T-helper 1 cell (primary cell): ENCODE measurements at regions not wholly inside any gene's neighbourhood (a gene's known extent, or its start where the extent isn't known, plus 50 kb on each side); places are given as distances from the start of the nearest gene placed in this dataset.

Experiments
- DNase-seq, 5 donors: peaks; one replicate each; pipeline ENCODE4 v3.0.0-alpha.2; 2012 to 2020

DNA sequence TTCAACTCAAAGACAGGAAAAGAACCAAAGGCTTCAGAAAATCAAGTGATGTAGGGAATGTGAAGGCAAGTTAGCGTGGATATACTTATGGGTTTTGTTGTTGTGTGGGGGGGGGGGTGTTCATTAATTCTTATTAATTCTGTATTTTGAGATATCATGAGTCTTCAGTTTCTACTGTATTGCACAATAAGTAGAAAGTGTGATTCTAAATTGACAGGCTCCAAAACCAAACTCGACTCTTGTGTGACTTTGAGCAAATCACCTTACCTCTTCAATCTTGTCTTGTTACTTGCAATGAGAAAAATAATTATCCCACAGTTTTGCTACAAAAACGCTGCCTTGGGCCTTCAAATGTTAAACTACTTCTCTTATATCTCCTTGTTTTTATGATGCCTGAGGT is 453.9 kb upstream of the GOT2 start:
- no peak for DNase-seq

DNA sequence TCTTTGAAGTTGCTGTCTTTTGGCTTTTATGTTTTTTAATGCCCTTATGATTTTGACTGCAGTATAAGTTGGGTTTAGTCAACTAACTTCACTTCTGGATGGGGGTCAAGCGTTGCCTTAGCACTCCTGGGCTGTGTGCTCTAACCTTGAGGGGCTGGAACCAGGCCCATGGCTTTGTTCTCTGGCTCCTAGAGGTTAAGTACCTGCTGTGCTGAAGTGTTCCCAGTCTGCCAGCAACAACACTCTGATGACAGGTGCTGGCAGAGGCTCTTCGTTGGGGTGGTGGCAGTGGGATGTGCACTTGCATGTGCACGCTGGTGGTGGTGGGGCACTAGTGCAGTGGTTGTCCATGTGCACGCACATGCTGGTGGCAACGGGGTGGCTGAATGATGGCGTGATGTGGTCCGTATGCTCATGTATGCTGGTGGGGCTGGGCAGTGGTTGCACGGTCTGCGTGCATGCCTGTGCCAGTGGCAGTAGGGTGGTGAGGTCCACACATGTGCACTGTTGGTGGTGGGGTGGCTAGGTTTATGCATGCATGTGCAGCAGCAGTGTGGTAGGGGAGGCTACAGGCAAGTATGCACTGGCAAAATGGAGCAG is 447.8 kb upstream of the GOT2 start:
- DNase-seq = no peak

DNA sequence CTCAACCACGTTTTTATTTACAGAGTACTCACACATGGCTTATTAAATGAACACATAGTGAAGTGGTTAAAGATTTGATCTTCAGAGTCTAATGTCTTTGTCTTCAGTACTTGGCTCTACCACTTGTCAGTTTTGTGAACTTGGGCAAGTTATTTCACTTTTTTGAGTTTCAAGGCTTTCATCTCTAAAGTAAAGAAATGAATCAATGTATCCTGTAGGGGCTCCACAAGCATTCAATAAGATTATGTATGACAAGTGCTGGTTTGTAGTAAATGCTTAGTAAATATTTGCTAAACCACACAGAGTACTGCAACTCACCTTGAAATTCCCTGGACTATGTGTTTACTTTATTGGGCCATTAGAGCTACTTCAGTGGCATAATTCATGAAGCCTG is 446.0 kb upstream of the GOT2 start:
- no peak for DNase-seq

DNA sequence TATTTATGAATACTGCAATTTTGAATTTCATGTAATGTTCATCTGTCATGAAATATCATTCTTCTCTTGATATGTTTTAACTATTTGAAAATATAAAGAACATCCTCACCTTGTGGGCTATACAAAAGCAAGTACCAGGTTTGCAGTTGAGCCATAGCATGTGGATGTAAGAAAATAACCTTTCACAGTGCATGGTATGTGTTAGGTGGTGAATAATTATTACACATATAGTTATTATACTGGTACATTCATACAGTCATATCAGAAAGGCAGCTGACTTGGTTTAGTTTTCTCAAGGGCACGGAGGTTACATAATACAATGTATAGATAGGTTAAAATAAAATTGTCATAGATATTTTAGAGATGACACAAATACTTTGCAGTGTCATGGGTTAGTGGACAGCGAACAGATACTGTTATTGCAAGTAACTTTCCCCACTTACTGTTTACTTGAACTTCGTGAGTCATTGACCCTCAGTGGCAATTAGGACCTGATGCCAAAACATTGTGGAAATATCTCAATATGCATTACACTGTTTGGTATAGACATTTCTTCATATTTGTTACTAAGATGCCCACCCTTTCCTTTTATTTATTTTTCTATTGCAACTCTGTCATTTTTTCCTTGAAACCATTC is 445.4 kb upstream of the GOT2 start:
- DNase-seq = no peak

DNA sequence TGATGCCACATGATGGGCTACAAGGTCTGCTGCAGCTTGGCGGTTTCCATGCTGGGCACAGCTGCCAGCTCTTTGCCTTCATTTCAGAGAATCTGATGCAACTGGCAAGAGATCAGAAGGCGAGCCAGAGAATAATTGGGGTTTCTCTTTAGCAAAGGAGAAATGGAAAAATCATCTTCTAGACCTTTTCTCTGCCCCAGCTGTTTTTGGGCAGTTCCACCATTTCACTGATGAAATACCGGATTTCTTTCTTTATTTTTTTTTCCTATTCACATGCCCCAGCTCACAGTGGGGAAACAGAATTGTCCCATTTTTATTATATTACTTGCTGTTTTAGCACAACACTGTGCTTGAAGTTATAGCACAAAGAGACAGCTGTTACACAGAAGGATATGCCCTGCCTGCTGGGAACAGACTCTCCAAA is 439.3 kb upstream of the GOT2 start:
- no peak for DNase-seq

DNA sequence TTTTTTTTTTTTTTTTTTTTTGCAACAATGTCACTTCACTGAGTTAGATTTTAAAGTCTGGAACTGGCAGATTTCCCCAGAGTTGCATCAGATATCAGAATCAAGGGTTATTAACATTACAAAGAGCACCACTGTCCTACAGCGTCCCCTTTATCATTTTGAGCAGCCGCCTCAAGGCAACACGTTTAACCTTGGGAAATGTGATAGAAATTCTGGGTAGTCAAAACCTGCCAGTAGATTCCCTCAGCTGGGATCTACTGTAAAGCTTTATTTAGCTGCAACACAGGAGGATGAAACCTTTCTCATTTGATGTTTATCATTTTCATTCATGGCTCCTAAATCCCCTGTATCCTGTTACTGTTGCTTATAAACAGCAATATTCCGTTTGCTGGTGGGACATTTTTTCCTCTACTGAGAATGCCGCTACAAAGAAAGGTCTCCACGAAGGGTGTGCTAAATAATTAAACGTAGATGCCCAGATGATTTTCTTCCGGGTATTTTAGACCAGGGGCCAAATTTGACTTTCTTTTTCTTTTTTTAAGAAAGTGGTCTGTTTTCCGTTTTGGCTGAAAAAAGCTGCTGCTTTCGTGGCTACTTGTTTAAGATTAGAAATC is 436.1 kb upstream of the GOT2 start:
- DNase-seq = no peak

DNA sequence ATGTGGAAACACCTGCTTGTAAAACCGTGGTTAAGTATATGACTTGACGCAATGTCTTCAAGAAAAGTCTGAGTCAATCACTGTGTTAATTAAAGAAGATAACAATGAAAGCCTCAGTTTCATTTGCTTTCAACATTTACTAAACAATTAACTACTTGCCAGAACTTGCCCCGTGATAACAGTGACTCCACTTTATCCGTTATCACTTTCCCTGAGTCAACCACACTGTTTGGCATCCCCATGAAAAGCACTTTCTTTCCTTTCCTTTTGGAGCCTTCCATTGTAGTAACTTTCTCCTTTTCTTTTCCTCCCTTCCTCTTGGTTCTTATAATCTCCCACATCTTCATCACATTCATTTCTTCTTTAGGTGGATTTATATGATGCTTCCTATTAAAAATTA is 435.1 kb upstream of the GOT2 start:
- DNase-seq = no peak

DNA sequence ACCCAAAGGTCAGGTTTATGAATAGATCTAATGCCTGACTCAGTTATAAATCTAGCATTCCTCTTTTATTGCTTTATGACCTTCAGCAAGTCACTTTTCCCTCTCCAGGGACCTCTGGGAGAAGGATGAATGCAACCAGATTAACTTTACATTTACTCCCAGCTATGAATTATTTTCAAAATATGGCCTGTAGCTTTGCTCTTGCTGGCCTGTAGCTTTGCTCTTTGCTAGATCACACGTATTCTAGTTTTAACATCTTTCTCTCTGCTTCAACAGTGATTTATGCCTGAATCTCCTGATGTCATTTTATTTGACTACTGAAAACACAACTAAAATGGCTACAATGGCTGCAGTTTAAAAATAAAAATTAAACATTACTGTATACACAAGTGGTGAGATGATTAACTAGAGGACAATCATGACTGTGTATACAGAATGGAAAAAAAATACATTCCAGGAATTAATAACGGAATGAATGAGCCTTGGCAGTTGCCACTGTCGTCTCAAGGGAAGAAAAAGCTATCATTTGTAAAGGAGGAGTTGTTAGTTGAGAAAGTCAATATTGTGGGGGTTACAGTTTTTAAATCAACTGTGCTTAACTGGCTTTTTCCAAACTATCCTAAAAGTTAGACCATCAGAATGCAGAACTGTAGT is 434.5 kb upstream of the GOT2 start:
- no peak for DNase-seq

DNA sequence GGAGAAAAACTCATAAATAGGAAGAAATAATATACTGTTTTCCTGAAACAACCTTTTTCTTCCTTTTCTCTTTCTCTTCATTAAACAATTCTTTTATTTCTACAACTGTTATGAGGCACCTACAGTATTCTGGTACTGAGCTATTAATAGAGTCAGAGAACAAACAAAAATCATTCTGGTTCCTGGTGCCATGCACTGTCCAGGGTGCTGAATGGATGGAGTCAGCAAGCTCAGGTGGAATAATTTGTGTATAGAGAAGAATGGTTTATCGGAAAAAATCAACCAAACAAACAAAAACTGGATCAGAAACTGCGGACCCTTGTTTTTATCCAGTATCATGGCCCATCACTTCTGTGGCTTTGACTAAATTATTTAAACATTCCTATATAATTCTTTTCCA is 430.3 kb upstream of the GOT2 start:
- DNase-seq = no peak

DNA sequence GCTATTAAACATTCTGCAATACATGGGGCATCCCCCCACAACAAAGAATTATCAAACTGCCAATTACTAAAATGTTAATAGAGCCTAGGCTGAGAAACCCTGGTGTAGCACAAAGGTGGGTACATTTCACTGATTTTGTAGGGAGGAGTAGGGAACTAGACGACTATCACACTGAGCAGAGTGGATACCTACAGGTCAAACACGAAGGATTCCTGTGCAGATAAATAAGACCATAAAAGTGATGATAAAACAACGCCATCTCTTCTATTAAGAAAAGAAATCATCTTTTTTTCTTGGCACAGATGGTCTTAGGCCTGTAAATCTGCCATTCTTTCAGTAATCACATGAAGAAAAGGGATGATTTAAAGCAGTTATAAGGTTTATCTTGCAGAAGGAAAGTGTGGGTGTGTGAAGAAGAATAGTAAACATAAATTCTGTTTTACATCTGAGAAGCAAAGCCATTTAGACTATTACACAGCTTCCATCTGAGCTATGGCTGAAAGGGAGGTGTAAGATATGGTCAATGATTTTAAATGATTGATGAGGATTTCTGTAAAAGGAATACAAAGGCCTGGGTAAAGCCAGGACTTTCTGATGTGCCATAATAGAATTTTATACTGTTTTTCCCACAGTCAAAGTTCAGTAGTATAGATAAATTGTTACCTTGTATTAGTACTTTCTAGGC is 429.4 kb upstream of the GOT2 start:
- DNase-seq = no peak

DNA sequence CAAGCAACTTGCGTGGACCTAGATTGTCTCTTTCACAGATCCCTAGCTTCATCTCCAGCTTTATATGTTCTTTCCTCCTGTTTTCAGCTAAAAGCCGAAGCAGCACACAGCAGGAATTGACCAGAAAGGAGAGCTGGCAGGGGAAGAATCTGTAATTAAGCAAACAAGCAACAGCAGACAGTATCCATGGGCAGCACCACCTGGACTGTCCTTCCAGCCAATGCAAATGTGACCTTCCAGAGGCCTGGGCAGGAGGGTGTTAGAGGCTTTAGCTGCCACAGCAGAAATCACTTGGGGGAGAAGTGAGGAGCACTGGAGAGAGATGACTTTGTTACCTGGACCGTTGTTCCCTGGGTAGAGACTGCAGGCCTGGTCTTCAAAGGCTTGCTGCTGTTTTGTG is 427.6 kb upstream of the GOT2 start:
- no peak for DNase-seq

DNA sequence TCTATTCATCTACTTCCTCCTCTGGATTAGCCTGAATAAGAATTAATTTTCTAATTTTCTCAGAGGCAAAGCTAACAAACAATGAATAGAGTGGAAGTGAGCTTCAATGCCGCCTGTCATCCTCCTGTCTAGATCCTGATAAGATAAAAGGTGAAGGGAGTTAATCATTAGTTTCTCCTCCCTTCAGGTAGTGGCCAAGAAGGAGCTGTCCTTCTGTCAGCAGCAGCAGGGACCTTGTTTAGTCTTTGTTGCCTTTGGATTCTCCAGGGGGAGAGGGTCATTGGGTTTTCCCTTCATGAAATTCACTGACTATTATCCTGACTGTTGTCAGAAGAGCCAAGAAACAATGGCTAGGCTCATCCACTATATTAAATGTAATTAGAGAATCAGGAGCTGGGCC is 420.2 kb upstream of the GOT2 start:
- no peak for DNase-seq

DNA sequence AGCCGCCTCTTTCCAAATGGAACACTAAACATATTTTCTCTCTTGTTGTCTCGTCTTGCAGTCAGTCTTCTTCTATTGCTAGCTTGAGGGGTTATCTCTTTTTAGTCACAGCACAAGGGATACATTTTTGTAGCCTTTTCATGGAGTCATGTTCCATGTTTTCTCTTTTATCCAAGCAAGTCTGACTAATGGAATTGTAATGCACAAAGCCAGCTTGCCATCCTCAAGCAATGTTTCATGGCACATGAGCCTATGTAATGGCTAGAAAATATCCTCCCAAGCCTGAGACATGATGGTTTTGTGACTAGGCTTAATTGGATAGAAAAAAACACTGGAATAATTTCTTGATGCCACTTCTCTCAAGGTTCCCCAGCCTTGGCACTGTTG is 414.6 kb upstream of the GOT2 start:
- no peak for DNase-seq

DNA sequence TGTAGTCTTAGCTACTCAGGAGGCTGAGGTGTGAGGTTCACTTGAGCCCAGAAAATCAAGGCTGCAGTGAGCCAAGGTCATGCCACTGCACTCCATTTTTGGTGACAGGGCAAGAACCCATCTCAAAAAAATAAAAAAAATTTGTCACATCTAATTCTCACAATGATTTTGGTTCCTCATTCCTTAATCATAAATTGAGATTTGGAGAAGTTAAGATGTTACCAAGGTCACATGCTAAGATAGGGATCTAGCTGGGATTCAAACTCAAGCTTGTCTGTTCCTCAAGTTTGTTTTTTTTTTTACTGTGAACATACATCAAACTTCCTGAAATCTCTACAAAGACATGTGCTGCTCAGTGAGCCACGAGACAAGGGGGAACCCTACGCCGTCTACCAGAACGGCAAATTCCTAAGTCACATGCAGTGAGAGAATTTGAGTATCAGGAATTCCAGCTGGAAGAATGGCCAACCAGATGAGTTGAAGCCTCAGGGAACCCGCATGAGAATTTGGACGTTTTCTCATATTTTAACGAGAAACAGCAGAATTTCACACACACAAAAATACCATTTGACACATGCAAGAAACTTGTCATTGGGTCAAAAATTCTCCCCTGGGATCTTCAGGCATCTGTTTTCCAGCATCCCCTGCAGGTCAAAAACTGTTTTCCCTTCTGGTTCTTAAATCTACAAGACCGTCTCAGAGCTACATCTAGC is 414.1 kb upstream of the GOT2 start:
- DNase-seq = no peak

DNA sequence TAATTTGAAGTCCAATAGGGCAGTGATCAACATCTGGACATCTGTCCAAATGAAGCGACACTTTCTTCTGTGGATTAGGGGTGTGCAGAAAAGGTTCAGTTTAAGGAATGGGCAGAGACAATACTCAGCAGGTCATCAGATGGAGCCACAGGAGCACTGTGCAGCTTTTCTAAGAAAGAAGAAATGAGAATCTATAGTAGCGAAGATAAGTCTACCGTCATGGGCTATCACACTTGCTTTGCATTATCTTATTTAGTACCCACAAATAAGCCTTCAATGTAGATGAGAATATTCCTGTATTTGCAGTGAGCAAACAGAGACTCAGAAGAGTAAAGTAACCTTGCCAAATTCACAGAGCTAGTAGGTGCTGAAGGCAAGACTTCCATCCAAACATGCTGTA is 412.0 kb upstream of the GOT2 start:
- DNase-seq = no peak

DNA sequence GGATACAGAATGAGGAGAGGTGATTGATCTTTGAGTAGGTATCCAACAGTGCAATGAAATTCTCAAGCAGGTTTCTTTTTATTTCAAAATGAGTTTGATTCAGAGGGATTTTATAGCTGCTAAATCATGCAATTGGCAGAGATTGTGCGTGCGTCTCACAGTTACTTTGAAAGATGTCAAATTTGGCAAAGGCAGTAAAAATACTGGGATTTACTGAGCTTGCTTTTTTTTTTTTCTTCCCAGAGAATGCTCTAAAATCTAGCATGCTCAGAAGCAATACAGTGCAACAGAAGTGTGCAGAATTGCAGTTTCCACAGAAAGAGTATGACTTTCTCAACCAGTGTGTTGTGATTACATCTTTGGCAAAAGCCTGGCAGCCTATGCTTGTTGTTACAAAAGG is 410.7 kb upstream of the GOT2 start:
- DNase-seq = no peak

DNA sequence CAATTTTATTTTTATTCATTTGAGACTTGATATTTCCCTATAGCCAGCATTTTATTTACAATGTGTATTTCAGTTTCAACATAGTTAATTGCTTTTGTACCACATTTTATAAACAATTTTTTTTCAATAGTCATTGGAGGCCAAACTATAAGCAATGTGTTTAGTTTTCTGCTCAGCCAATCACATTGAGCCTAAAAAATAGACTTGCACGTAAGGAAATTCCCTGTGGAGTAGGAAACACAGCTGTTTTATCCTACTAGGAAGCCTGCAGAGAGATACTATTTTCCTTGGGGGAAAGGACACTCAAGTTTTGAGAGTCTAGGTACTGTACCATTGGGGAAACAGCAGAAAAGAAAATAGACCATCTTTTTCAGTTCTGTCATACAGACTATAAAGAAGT is 410.2 kb upstream of the GOT2 start:
- DNase-seq = no peak

DNA sequence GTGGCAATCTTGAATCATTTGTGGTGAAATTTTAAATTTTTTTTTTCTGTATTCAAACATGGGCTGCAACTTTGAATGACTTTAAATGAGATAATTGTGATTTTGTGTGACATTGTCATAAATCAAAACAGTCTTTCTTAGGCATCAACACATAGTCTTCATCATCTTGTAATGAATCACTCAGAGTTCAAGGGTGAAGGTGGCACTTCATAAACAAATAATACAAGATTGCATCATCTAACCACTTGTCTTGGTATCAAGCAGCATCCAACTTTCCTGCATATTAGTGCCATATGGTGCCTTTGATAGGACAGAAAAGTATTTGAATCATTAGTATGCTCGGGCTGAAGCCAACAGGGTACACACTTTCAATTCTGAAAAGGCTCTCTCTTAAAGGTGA is 392.4 kb upstream of the GOT2 start:
- DNase-seq = no peak

DNA sequence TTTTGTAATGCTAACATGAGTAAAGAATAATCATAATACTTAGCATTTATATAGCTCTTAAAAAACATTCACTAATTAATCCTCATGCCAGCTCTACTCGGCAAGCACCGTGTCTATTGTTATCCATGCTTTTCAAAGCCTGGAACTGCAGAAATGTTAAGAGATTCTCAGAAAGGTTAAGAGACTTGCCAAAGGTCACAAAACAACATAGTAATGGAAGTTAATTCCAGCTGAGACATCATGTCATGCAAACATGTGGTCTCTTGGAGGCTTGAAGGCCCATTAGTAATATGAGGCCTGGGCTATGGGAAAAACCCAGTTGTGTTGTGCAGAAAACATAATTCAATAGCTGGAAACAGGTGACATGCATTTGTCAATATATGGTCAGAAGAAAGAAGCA is 389.9 kb upstream of the GOT2 start:
- no peak for DNase-seq

DNA sequence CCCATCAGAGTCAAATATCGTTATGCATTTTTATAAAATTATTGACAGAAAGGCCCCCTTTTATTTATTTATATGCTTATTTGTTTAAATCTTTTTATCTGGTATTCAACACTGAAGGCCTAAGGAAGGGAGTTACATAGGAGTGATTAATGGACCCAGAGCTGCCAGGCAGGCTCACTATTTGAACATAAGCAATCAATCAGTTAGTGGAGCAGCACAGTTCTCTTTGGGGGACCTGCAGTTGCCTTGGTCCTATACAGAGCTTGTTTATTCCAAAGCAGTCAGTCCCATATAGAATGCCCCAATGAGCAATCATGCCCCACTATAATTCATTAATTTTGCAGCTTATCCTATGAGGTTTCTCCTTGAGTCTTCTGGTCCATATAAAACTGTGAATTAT is 389.4 kb upstream of the GOT2 start:
- no peak for DNase-seq

DNA sequence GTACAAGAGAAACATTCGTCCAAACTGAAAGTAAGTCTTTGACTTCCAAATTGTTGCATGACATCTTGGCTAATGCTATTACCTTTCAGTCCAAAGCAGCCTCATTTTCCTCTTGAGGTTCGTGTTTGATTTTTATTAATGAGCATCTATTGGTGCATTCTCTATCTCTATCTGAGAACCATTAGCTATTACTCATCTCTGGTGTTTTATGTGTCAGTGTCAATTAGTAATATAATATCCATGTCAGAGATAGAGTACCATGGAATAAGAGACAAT is 388.1 kb upstream of the GOT2 start:
- DNase-seq = no peak

DNA sequence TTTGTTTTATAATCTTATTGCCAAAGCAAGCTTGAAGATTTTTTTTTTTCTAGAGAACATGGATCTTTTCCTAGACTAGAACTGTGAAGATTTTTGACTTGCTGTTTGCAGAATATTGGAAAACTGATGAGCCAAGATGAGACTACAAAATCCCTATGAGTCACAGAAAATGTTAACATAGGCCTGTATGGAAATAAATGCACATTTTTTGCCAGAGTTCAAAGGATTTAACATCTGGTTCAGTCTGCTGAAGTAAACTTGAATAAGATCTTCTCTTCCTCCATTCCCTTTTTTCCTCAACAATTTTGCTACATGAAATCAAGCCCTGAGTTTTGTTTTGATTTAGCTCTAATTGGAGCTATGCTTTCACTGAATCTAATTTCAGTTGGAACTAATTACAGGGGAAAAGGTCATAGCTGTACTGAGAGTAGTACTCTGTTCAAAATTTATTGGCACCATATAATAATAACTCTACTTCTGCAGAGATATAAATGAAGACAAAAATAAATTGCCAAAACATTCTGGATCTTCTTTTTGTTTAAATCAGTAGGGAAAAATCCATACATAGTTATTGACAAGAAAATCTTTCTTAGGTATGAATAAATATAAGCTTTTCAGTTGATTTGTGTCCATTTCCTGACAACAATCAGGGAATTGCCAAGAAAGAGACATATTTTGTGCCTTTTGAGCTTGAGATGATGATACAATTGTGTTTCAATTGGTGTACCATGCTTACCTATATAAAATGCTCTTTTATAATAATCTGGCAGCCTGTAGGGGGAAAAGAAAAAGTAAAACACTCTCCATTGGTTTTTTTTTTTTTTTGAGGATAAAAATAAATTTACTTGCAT is 387.5 kb upstream of the GOT2 start:
- DNase-seq = no peak
